ENCODE measurements at regions not wholly inside any gene's neighbourhood (a gene's known extent, or its start where the extent isn't known, plus 50 kb on each side); places are given as distances from the start of the nearest gene placed in this dataset.

- Histone ChIP-seq H3K27me3 (ENCODE audit: control insufficient read depth, insufficient read depth, low read length) (no peaks in the 10 kb centered on the region), H3K4me3 (ENCODE audit: low read depth, low read length) (no peak overlapping the region), H3K36me3 (ENCODE audit: control insufficient read depth, insufficient read depth, low read length) (no peaks in the 10 kb centered on the region)
- DNase-seq (ENCODE audit: low read depth): no peak
- no peak for FAIRE-seq
- TF ChIP-seq CTCF (IDR thresholded peaks at IDR 0.05; ENCODE audit: insufficient read depth, low read length, severe bottlenecking): no peak
Observed at GRCh38 chr12:85529896-85530295, 249.9 kb downstream of the ALX1 start.

- H3K4me3 ChIP-seq (ENCODE audit: low read depth, low read length): no peak overlapping the region
- no peak for FAIRE-seq
Observed at GRCh38 chr12:85530456-85530855, 250.4 kb downstream of the ALX1 start.

DNA sequence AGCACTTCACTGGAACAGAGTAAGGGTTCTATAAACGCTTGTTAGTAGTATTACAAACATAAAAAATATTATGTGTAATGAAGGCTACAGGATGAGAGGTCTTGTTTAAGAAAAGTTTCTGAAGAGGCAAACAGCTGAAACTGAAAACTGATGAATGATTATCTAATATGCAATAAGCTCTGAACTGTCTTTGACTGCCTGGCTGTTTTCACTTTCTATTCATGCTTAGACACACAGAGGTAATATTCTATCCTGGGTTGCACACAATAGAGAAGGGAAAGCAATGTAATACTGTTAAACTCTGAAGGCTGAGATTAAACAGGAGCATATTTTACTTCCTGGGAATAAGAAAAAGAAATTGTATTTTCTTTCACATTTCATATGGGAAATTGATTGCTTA is 251.3 kb downstream of the ALX1 start:
- Histone ChIP-seq H3K27me3 (ENCODE audit: control insufficient read depth, insufficient read depth, low read length) (no peaks in the 10 kb centered on the region), H3K4me3 (ENCODE audit: low read depth, low read length) (no peak overlapping the region), H3K36me3 (ENCODE audit: control insufficient read depth, insufficient read depth, low read length) (no peaks in the 10 kb centered on the region)
- DNase-seq (ENCODE audit: low read depth) (no peak), FAIRE-seq (no peak)
- TF ChIP-seq CTCF (IDR thresholded peaks at IDR 0.05; ENCODE audit: insufficient read depth, low read length, severe bottlenecking): no peak

More at GRCh38 chr12:85530456-85530855, 250.4 kb downstream of the ALX1 start:
- Histone ChIP-seq H3K36me3 (ENCODE audit: control insufficient read depth, insufficient read depth, low read length) (no peaks in the 10 kb centered on the region), H3K27me3 (ENCODE audit: control insufficient read depth, insufficient read depth, low read length) (no peaks in the 10 kb centered on the region)
- no peak for TF ChIP-seq CTCF (IDR thresholded peaks at IDR 0.05; ENCODE audit: insufficient read depth, low read length, severe bottlenecking)
- no peak for DNase-seq (ENCODE audit: low read depth)

- Histone ChIP-seq H3K27me3 (ENCODE audit: control insufficient read depth, insufficient read depth, low read length) (no peaks in the 10 kb centered on the region), H3K4me3 (ENCODE audit: low read depth, low read length) (no peak overlapping the region), H3K36me3 (ENCODE audit: control insufficient read depth, insufficient read depth, low read length) (no peaks in the 10 kb centered on the region)
- FAIRE-seq: no peak
- DNase-seq (ENCODE audit: low read depth): no peak
- no peak for TF ChIP-seq CTCF (IDR thresholded peaks at IDR 0.05; ENCODE audit: insufficient read depth, low read length, severe bottlenecking)
Observed at GRCh38 chr12:85549640-85550039, 269.6 kb downstream of the ALX1 start.

DNA sequence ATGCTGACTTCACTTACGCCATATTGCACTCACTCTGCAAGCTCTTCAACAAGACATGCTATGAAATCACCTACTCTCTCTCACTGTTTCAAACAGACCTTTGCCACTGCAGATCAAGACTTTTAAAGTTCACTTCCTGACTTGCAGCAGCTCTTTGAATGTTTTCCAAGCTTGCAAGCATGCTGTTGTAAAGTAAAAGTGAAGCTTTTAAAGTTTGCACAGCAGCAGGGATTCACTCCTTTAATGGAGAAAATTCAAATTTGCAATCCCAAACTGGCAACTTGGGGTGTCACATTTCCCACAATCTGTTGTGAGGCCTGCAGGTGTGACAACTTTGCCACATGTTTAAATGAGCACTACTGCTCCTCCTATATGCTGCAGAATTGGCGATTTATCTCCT is 270.9 kb downstream of the ALX1 start:
- TF ChIP-seq CTCF (IDR thresholded peaks at IDR 0.05; ENCODE audit: insufficient read depth, low read length, severe bottlenecking): no peak
- Histone ChIP-seq H3K27me3 (ENCODE audit: control insufficient read depth, insufficient read depth, low read length) (no peaks in the 10 kb centered on the region), H3K4me3 (ENCODE audit: low read depth, low read length) (no peak overlapping the region), H3K36me3 (ENCODE audit: control insufficient read depth, insufficient read depth, low read length) (no peaks in the 10 kb centered on the region)
- no peak for DNase-seq (ENCODE audit: low read depth)
- no peak for FAIRE-seq

DNA sequence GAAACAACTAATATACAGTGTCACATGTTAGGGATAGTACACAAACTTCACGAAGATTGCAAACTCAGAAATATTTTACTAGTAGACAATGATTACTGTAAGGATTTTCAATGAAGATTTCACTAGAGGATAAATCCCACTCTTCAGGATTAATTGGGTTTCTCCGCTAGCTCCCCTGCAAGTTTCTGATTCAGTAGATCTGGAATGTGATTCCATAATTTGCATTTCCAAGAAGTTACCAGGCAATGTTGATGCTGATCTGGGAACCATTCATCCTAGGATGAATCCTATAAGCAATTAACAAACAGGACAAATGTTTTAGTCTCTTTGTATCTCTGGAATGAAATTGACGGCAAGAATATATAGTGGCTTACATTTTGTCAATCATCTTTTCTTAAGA is 272.4 kb downstream of the ALX1 start:
- DNase-seq (ENCODE audit: low read depth) (no peak), FAIRE-seq (no peak)
- Histone ChIP-seq H3K36me3 (ENCODE audit: control insufficient read depth, insufficient read depth, low read length) (no peaks in the 10 kb centered on the region), H3K27me3 (ENCODE audit: control insufficient read depth, insufficient read depth, low read length) (no peaks in the 10 kb centered on the region), H3K4me3 (ENCODE audit: low read depth, low read length) (no peak overlapping the region)
- TF ChIP-seq CTCF (IDR thresholded peaks at IDR 0.05; ENCODE audit: insufficient read depth, low read length, severe bottlenecking): no peak

Measured in bronchial epithelial cell (primary cell).